Stimulated activated CD8-positive, alpha-beta memory T cell treated with anti-CD3 and anti-CD28 coated beads, Interleukin-2, amount 100 ng/mL, for 48 hours (primary cell): ENCODE measurements at regions not wholly inside any gene's neighbourhood (a gene's known extent, or its start where the extent isn't known, plus 50 kb on each side); places are given as distances from the start of the nearest gene placed in this dataset.

Experiments
- DNase-seq, 2 donors: peaks; one replicate each; pipeline ENCODE4 v3.0.0-alpha.2; 2020; ENCODE audit warnings: low read depth in 2 of 2

DNA sequence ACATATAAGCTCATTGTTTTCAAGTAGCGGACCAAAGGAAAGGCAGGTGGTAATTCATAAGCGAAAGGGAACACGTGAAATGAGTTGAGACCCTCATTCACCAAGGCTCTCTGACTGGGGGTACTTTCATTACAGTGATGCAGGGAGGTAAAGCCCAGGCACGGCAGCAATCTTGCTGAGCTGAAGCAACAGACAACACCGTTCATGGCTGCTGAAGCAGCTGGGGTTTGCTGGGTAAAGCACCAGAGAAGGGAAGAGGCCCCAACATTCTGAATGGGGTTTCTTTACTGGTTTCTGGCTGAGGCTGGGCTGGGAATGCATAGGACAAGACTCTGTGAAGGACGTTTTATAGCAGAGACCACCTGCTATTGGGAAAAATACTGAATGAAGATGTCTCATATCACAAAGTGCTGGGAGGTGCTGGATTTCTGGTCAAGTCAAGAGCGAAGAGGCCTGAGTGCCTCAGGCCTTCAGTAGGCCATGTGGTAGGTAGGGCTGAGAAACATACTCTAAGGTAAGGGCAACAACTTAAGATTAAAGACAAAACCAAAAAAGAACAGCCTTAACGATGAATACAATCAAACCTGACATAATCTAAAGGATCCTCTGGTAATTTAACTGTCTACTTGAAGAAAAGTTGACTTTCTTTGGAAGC, 324.7 kb upstream of the PIK3C3 start:
- no peak for DNase-seq

DNA sequence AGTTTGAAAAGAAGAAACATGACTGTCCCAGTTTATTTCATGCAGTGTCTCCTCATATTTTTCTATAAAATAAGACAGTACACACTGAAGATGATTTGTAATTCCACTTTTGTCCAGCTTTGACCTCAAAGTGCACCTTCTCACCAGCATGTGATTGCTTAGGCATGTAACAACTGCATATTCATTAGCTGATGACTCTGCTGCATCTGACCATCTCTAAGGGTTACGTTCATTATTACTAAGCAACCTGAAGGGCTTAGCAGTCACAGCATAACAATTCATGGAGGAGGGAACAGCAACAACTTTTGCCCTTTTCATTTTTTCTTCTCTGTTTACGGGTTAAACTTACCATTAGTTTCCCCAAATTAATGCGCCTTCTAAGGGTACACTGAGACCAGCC, 330.6 kb upstream of the PIK3C3 start:
- DNase-seq, result no peak

DNA sequence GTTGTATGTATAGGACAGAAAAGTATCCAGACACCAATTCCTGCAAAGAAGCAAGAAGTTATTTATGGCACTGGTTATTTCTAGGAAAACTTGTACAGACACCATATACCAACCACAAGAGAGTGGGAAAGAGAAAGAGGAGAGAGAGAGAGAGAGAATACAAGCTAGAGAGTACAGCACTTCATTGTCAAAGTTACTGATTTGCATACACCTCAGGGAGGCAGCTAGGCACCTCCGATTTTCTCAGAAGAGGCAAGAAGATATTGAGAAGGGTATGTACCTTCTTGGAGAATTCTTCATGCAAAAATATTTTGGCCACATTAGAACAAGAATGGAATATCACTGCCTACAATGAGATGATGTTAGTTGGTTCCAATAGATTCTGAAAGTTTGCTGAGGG, 333.9 kb upstream of the PIK3C3 start:
- DNase-seq, result no peak

GRCh38 chr18:41618147-41618546, 336.9 kb upstream of the PIK3C3 start:
- no peak for DNase-seq

DNA sequence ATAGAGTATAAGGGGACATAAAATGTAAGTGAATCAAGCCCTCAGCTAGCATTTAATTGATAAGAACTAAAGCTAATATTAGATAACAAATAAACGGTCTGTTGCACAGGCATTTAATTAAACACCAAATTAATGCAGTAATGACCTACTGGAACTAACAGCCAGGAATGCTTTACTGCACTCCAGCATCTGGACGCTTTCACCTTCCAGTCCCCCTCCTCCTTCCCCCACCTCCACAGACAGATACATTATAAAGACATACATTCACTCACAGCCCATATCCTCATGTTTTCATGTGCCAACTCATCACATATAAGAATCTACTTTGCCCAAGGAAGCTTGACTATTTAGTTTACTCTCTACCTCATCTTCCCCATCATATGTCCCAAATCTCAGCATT, 337.4 kb upstream of the PIK3C3 start:
- no peak for DNase-seq

GRCh38 chr18:41613003-41613609, 341.9 kb upstream of the PIK3C3 start:
- DNase-seq, result no peak

- DNase-seq, result no peak
Observed at GRCh38 chr18:41604964-41605363, 350.1 kb upstream of the PIK3C3 start.

- no peak for DNase-seq
Observed at GRCh38 chr18:41602034-41602433, 353.0 kb upstream of the PIK3C3 start.

GRCh38 chr18:41600693-41601391, 354.2 kb upstream of the PIK3C3 start:
- no peak for DNase-seq

DNA sequence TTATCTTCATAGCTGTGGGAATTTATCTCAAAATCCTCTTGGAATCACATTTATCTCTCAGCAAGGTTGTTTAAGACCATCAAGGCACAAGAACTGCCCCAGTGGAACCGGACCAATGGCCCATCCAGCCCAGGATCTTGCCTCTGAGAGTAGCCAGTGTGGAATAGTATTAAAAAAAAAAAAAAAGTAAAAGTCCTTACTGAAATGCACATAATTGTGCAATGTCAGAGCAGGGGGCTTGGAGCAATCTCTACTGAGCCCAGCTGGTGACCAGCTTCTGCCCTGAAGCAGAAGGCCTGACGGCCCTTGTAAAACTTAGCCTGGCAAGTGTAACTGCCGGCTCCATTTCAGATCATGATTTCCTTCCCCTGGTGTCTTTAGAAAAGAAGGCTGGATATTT, 355.6 kb upstream of the PIK3C3 start:
- DNase-seq, result no peak

DNA sequence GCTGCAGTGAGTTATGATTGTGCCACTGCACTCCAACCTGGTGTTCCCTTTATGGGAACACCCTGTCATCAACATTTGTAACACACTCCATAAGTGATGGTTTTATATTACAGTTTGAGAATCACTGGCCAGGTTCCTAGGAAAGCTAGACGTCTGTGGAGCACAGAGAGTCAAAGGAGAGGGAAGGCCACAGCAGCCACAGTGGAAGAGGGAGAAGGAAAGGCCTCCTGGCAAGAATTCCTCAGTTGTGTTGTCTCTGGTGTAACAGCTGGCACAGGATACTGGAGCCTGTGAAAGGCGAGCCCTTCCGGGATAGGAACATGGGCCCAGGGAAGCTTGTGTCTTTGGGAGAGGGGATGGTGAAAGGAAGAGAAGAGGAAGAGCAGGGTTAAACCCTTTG, 360.5 kb upstream of the PIK3C3 start:
- DNase-seq, result no peak

DNA sequence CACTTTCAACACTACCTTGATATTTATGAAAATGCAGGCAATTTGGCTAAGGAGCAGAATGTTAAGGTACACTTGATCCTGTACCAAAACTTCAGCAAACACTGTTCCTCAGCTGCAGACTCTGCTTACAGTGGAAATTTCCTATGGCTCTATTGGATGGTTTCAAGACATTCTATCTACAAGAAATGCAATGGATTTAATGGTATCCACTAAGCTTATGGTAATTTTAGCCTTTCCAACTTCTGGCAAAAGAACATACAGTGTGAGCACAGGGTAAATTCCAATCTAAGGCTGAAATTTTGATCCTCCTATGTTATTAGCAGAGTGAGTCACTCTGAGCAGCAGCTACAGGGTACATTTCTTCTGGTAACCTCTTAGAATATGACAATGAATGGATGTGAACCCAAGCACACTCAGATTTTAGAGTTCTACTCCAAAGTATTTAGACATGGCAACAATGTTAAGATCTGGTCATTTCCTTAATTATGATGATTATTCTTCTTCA, 361.8 kb upstream of the PIK3C3 start:
- DNase-seq, result no peak

DNA sequence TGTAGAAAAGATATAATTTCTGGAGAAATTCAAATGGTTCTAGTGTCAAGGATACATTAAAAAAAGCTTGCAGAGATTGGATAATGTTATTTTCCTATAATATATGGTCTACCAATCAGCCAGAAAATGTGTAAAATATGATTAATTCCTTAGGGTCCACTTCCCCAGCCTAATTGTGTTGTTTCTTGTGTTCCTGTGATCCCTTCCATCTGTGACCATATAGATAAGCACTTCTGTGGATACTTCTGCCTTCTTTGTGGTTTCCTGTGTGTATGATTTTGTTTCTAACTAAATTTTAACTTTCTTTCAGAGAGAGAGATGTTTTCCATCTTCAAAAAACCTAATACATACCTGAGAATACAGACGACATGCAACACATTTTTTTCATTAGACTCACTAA, 367.1 kb upstream of the PIK3C3 start:
- no peak for DNase-seq

- no peak for DNase-seq
Observed at GRCh38 chr18:41585512-41585911, 369.5 kb upstream of the PIK3C3 start.

GRCh38 chr18:41579185-41579584, 375.8 kb upstream of the PIK3C3 start:
- no peak for DNase-seq

- DNase-seq, result no peak
Observed at GRCh38 chr18:41577529-41577928, 377.5 kb upstream of the PIK3C3 start.

GRCh38 chr18:41576643-41577042, 378.4 kb upstream of the PIK3C3 start:
- no peak for DNase-seq

GRCh38 chr18:41569867-41570266, 385.2 kb upstream of the PIK3C3 start:
- no peak for DNase-seq

- DNase-seq, result no peak
Observed at GRCh38 chr18:41561961-41562360, 393.1 kb upstream of the PIK3C3 start.

DNA sequence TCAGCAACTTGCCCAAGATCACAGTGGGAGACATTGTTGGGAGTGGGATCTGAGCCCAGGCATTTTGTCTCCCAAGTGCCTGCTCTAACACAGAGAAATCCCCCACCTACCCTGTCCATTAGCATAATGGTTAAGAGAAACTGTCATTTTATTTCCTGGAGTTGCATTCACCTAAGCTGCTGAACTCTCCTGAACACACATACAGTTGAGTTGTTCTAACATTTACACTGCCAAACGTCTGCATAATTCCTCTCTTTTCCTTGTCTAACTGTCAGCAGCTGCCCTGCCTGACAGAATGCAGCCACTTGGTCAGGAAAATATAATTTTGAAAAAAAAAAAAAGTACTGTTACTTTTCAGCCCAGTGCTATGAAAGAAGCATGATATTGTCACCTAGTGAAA, 396.3 kb upstream of the PIK3C3 start:
- DNase-seq, result no peak

- no peak for DNase-seq
Observed at GRCh38 chr18:41553716-41554115, 401.3 kb upstream of the PIK3C3 start.

- DNase-seq, result no peak
Observed at GRCh38 chr18:41548521-41549260, 406.3 kb upstream of the PIK3C3 start.
